Kidney epithelial cell (primary cell): ENCODE measurements at regions not wholly inside any gene's neighbourhood (a gene's known extent, or its start where the extent isn't known, plus 50 kb on each side); places are given as distances from the start of the nearest gene placed in this dataset.
"Not testable (repeated sequence)": the region's sequence is repeated elsewhere in the genome, so short reads cannot be mapped to it uniquely, and the experiment has no call there.

Experiments used
- DNase-seq: peaks from one replicate; pipeline ENCODE4 v3.0.0-alpha.2; 2010; ENCODE audit warnings: low read depth
- H3K27me3 ChIP-seq: 2 replicates; pipeline ENCODE4 v1.6.0; 2011; ENCODE audit warnings: low read length; ENCODE audit not compliant: control insufficient read depth, insufficient read depth
- H3K36me3 ChIP-seq: 2 replicates; pipeline ENCODE4 v1.5.1; 2011; ENCODE audit warnings: low read length; ENCODE audit not compliant: control insufficient read depth, insufficient read depth
- H3K4me3 ChIP-seq: 2 replicates; pipeline ENCODE4 v1.5.1; 2011; ENCODE audit warnings: low read depth, mild to moderate bottlenecking, control low read depth, low read length
- TF ChIP-seq, protein P1 (sequence below): IDR thresholded peaks from 2 replicates; pipeline ENCODE4 v1.5.1; 2011; ENCODE audit warnings: mild to moderate bottlenecking, moderate library complexity, low read length, control low read depth, inconsistent platforms; ENCODE audit not compliant: insufficient read depth, poor library complexity, severe bottlenecking

- H3K36me3 ChIP-seq = no peaks in the 10 kb centered on the region
- no peak for DNase-seq
- no peak overlapping the region for H3K4me3 ChIP-seq
- no peaks in the 10 kb centered on the region for H3K27me3 ChIP-seq
- TF ChIP-seq, protein P1, sequence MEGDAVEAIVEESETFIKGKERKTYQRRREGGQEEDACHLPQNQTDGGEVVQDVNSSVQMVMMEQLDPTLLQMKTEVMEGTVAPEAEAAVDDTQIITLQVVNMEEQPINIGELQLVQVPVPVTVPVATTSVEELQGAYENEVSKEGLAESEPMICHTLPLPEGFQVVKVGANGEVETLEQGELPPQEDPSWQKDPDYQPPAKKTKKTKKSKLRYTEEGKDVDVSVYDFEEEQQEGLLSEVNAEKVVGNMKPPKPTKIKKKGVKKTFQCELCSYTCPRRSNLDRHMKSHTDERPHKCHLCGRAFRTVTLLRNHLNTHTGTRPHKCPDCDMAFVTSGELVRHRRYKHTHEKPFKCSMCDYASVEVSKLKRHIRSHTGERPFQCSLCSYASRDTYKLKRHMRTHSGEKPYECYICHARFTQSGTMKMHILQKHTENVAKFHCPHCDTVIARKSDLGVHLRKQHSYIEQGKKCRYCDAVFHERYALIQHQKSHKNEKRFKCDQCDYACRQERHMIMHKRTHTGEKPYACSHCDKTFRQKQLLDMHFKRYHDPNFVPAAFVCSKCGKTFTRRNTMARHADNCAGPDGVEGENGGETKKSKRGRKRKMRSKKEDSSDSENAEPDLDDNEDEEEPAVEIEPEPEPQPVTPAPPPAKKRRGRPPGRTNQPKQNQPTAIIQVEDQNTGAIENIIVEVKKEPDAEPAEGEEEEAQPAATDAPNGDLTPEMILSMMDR = no peak
Observed at GRCh38 chr6:75020376-75020775, 185.5 kb downstream of the COL12A1 start.

- Histone ChIP-seq H3K27me3 (no peaks in the 10 kb centered on the region), H3K4me3 (no peak overlapping the region), H3K36me3 (no peaks in the 10 kb centered on the region)
- TF ChIP-seq, protein P1 = no peak
- DNase-seq = no peak
Observed at GRCh38 chr6:75012018-75012417, 193.8 kb downstream of the COL12A1 start.

DNA sequence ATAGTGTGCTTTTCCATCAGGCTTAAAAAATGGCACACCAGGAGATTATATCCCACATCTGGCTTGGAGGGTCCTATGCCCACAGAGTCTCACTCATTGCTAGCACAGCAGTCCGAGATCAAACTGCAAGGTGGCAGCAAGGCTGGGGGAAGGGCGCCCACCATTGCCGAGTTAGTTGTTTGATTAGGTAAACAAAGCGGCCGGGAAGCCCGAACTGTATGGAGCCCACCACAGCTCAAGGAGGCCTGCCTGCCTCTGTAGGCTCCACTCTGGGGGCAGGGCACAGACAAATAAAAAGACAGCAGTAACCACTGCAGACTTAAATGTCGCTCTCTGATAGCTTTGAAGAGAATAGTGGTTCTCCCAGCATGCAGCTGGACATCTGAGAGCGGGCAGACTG, 201.9 kb downstream of the COL12A1 start:
- not testable (repeated sequence) for H3K4me3 ChIP-seq, DNase-seq, H3K36me3 ChIP-seq, H3K27me3 ChIP-seq

- H3K4me3 ChIP-seq = no peak overlapping the region
- TF ChIP-seq, protein P1 = no peak
- H3K36me3 ChIP-seq = no peaks in the 10 kb centered on the region
- H3K27me3 ChIP-seq = no peaks in the 10 kb centered on the region
- no peak for DNase-seq
Observed at GRCh38 chr6:74997646-74998045, 208.2 kb downstream of the COL12A1 start.

- H3K27me3 ChIP-seq = no peaks in the 10 kb centered on the region
- DNase-seq = no peak
- no peak overlapping the region for H3K4me3 ChIP-seq
- TF ChIP-seq, protein P1 = no peak
- no peaks in the 10 kb centered on the region for H3K36me3 ChIP-seq
Observed at GRCh38 chr6:74993136-74993535, 212.7 kb downstream of the COL12A1 start.

GRCh38 chr6:74991573-74992332, 214.1 kb downstream of the COL12A1 start:
- H3K27me3 ChIP-seq = no peaks in the 10 kb centered on the region
- TF ChIP-seq, protein P1 = peak; percentile 15
- no peaks in the 10 kb centered on the region for H3K36me3 ChIP-seq
- peak; percentile 2 for DNase-seq
- no peak overlapping the region for H3K4me3 ChIP-seq
